GM12878 (cell line): ENCODE measurements at regions not wholly inside any gene's neighbourhood (a gene's known extent, or its start where the extent isn't known, plus 50 kb on each side); places are given as distances from the start of the nearest gene placed in this dataset.

Experiments used
- ATAC-seq: fragments of 200-7000 bp; cut with Tn5 transposase; 3 replicates; pipeline ENCODE4 v1.9.1; 2020; ENCODE audit warnings: mild to moderate bottlenecking, moderate library complexity
- BruUV-seq: library from RNA; stranded (reverse); fragments of 400-500 nt; replicated peaks from 2 replicates; lab custom pipeline; 2021; lab: Mats Ljungman, UMichigan
- CTCF ChIA-PET: fragments of 300-600 bp; sonication (Branson Sonifier 250); formaldehyde crosslinking; extraction: SDS; loops from one replicate; lab custom pipeline; 2021; ENCODE audit warnings: inconsistent platforms; lab: Yijun Ruan, JAX
- POLR2A ChIA-PET: fragments of 350-600 bp; formaldehyde crosslinking; extraction: SDS; loops from one replicate; lab custom pipeline; 2021; ENCODE audit warnings: inconsistent platforms; lab: Charles Lee
- RAD21 ChIA-PET: fragments of 300-600 bp; sonication (Branson Sonifier 250); formaldehyde crosslinking; loops from one replicate; lab custom pipeline; 2023; ENCODE audit warnings: antibody characterized with exemption; ENCODE audit not compliant: unreplicated experiment; lab: Charles Lee
- SMC1A ChIA-PET: fragments of 300-600 bp; sonication (Branson Sonifier 250); formaldehyde crosslinking; loops from one replicate; lab custom pipeline; 2023; ENCODE audit not compliant: unreplicated experiment, uncharacterized antibody; lab: Charles Lee
- DNase-seq: peaks from one replicate; pipeline ENCODE4 v3.0.0-alpha.2; 2011; ENCODE audit warnings: low read depth, low spot score
- FAIRE-seq: peaks from 3 replicates; lab custom pipeline; 2011; peaks lifted over from hg19 to GRCh38; lab: Jason Lieb, UNC
- H2AFZ ChIP-seq: 2 replicates; pipeline ENCODE4 v1.6.0; 2011; ENCODE audit warnings: low read depth, low read length, control low read depth; ENCODE audit not compliant: control insufficient read depth
- H3K27ac ChIP-seq: 2 replicates; pipeline ENCODE4 v1.5.1; 2011; ENCODE audit warnings: control low read depth; ENCODE audit not compliant: control insufficient read depth, insufficient read depth
- H3K27me3 ChIP-seq, 2 experiments: replicated peaks in 1 of 2; 2 replicates each; pipeline versions ENCODE4 v1.6.0 to v1.6.1; 2011; ENCODE audit warnings: low read length in 1 of 2; ENCODE audit not compliant: control insufficient read depth in 2 of 2, insufficient read depth in 2 of 2
- H3K36me3 ChIP-seq, 2 experiments: 2 replicates each; pipeline ENCODE4 v1.5.1; 2011; ENCODE audit warnings: low read length in 1 of 2; ENCODE audit not compliant: control insufficient read depth in 2 of 2, insufficient read depth in 2 of 2
- H3K4me1 ChIP-seq: 2 replicates; pipeline ENCODE4 v1.6.1; 2011; ENCODE audit warnings: mild to moderate bottlenecking, low read length, moderate library complexity, mixed read lengths; ENCODE audit not compliant: control insufficient read depth, insufficient read depth
- H3K4me2 ChIP-seq: 2 replicates; pipeline ENCODE4 v1.6.0; 2011; ENCODE audit warnings: control low read depth; ENCODE audit not compliant: control insufficient read depth, insufficient read depth
- H3K4me3 ChIP-seq: fragments of 200-600 bp; sonication (generic); 2 replicates; pipeline ENCODE4 v1.5.1; 2016
- H3K79me2 ChIP-seq: 2 replicates; pipeline ENCODE4 v1.6.0; 2011; ENCODE audit warnings: low read length; ENCODE audit not compliant: control insufficient read depth, insufficient read depth
- H3K9ac ChIP-seq: 2 replicates; pipeline ENCODE4 v1.8.0; 2011; ENCODE audit warnings: low read length, control low read depth, mixed read lengths; ENCODE audit not compliant: control insufficient read depth, insufficient read depth
- H3K9me3 ChIP-seq: replicated peaks from 3 replicates; pipeline ENCODE4 v1.5.1; 2011; ENCODE audit warnings: mild to moderate bottlenecking, low read length; ENCODE audit not compliant: control insufficient read depth, insufficient read depth
- H4K20me1 ChIP-seq: 2 replicates; pipeline ENCODE4 v1.6.0; 2011; ENCODE audit not compliant: control insufficient read depth, insufficient read depth
- ATF3 ChIP-seq: IDR thresholded peaks from 2 replicates; pipeline ENCODE4 v1.6.1; 2011; ENCODE audit warnings: low read depth, mild to moderate bottlenecking, low read length, moderate library complexity, borderline replicate concordance; ENCODE audit errors: extremely low read depth
- BHLHE40 ChIP-seq, 2 experiments: fragments of 450-650 bp in 1 of 2; IDR thresholded peaks; 2 replicates each; pipeline ENCODE4 v1.6.1; 2011 to 2017; ENCODE audit warnings: low read depth in 2 of 2, borderline replicate concordance in 1 of 2, improper control_type of control experiment in 1 of 2, low read length in 1 of 2, mild to moderate bottlenecking in 1 of 2
- CUX1 ChIP-seq: IDR thresholded peaks from 2 replicates; pipeline ENCODE4 v1.6.1; 2012; ENCODE audit warnings: improper control_type of control experiment, low read depth, low read length; ENCODE audit not compliant: insufficient replicate concordance
- KAT2A ChIP-seq: conservative IDR thresholded peaks from 2 replicates; pipeline ENCODE4 v1.6.1; 2011; ENCODE audit warnings: low read depth, low read length; ENCODE audit not compliant: control insufficient read depth
- MTA2 ChIP-seq: fragments of 450-650 bp; IDR thresholded peaks from 2 replicates; pipeline ENCODE4 v1.6.1; 2016; ENCODE audit warnings: low read depth, mild to moderate bottlenecking, moderate library complexity
- NFYA ChIP-seq: IDR thresholded peaks from 2 replicates; pipeline ENCODE4 v1.6.1; 2011; ENCODE audit warnings: low read depth, mild to moderate bottlenecking, low read length, improper control_type of control experiment, borderline replicate concordance
- ZNF622 ChIP-seq: fragments of 450-650 bp; IDR thresholded peaks from 2 replicates; pipeline ENCODE4 v1.6.1; 2017; ENCODE audit warnings: mild to moderate bottlenecking, inconsistent platforms
- ZNF687 ChIP-seq: fragments of 450-650 bp; IDR thresholded peaks from 2 replicates; pipeline ENCODE4 v1.6.1; 2017; ENCODE audit warnings: mild to moderate bottlenecking, moderate library complexity
- WGBS: methylation state at CpG from one replicate; pipeline ENCODE4 v1.1.6; 2016; ENCODE audit warnings: low lambda C conversion rate; ENCODE audit not compliant: insufficient replicate concordance, insufficient coverage; ENCODE audit errors: missing lambda C conversion rate; 5-methylcytosine and 5-hydroxymethylcytosine counted together
- in situ Hi-C: fragments of 300-500 bp; cut with MboI; formaldehyde crosslinking; loops from 9 replicates; pipeline ENCODE4 v1.14.3; 2018; ENCODE audit warnings: mixed read lengths
- intact Hi-C: fragments of 100-400 bp; cut with micrococcal nuclease; formaldehyde crosslinking; loops from one replicate; pipeline ENCODE4 v1.14.2; 2022; ENCODE audit not compliant: unreplicated experiment

- no peaks in the 10 kb centered on the region for H3K36me3 ChIP-seq
- no peak overlapping the region for H3K4me2 ChIP-seq
- in situ Hi-C loops (no loop called here), intact Hi-C loops (no loop called here)
- no peaks in the 10 kb centered on the region for H3K27me3 ChIP-seq
- H3K79me2 ChIP-seq, result no peaks in the 10 kb centered on the region
- ATAC-seq (no peak), DNase-seq (no peak), FAIRE-seq (no peak)
- H3K9ac ChIP-seq, result no peak overlapping the region
- SMC1A ChIA-PET, result interaction anchor here (1.0 to 1.1 kb wide), 3 partner anchors 23 to 44 kb away, joined by 3 to 4 read pairs (median 3); no protein-coding TSS in a partner anchor
- H3K4me1 ChIP-seq, result no peaks in the 10 kb centered on the region
- no peak overlapping the region for H3K27ac ChIP-seq
- TF ChIP-seq ZNF687 (no peak), ZNF622 (no peak), MTA2 (no peak), ATF3 (no peak), CUX1 (no peak), KAT2A (no peak), NFYA (no peak), BHLHE40 (IDR thresholded peaks at IDR 0.05; ENCODE audit: borderline replicate concordance in 1 of 2, low read depth in 2 of 2, low read length in 1 of 2) (no peak)
- BruUV-seq, result no TSS peak
- H4K20me1 ChIP-seq, result no peaks in the 10 kb centered on the region
- CTCF ChIA-PET, result no interaction called here
- 50% methylated on average over 6 of the region's 6 CpGs for WGBS
- H3K9me3 ChIP-seq, result no peaks in the 10 kb centered on the region; the same call in 2 of the 3 replicates
- no peak overlapping the region for H2AFZ ChIP-seq
- RAD21 ChIA-PET, result no interaction called here
- POLR2A ChIA-PET, result no interaction called here
- no peak overlapping the region for H3K4me3 ChIP-seq
Measured at GRCh38 chr4:163631288-163631687, 136.8 kb downstream of the TMA16 start.
